Activated naive CD4-positive, alpha-beta T cell (primary cell): ENCODE measurements at regions not wholly inside any gene's neighbourhood (a gene's known extent, or its start where the extent isn't known, plus 50 kb on each side); places are given as distances from the start of the nearest gene placed in this dataset.

Experiments used
- DNase-seq, 4 experiments: peaks; one replicate each; lab custom pipeline; 2025; lab: John Stamatoyannopoulos, UW

GRCh38 chr13:90170208-90170607 lies 1177.3 kb upstream of the MIR17HG start:
- no peak for DNase-seq

- DNase-seq: no peak
Observed at GRCh38 chr13:90171649-90172048, 1175.8 kb upstream of the MIR17HG start.

- no peak for DNase-seq
Observed at GRCh38 chr13:90177512-90177911, 1170.0 kb upstream of the MIR17HG start.

- DNase-seq: no peak
Observed at GRCh38 chr13:90184355-90184754, 1163.1 kb upstream of the MIR17HG start.

- no peak for DNase-seq
Observed at GRCh38 chr13:90185734-90186133, 1161.8 kb upstream of the MIR17HG start.

- no peak for DNase-seq
Observed at GRCh38 chr13:90187478-90188350, 1159.8 kb upstream of the MIR17HG start.

GRCh38 chr13:90188351-90188636 lies 1159.2 kb upstream of the MIR17HG start:
- no peak for DNase-seq

- no peak for DNase-seq
Observed at GRCh38 chr13:90197722-90198121, 1149.8 kb upstream of the MIR17HG start.

- no peak for DNase-seq
Observed at GRCh38 chr13:90201202-90201601, 1146.3 kb upstream of the MIR17HG start.

GRCh38 chr13:90201676-90202460 lies 1145.6 kb upstream of the MIR17HG start:
- DNase-seq: no peak

GRCh38 chr13:90205081-90205480 lies 1142.4 kb upstream of the MIR17HG start:
- no peak for DNase-seq

- no peak for DNase-seq
Observed at GRCh38 chr13:90205911-90206310, 1141.6 kb upstream of the MIR17HG start.

GRCh38 chr13:90217275-90217674 lies 1130.2 kb upstream of the MIR17HG start:
- DNase-seq: no peak

- DNase-seq: no peak
Observed at GRCh38 chr13:90222758-90223157, 1124.7 kb upstream of the MIR17HG start.

GRCh38 chr13:90230311-90230710 lies 1117.2 kb upstream of the MIR17HG start:
- DNase-seq: no peak

GRCh38 chr13:90232291-90232690 lies 1115.2 kb upstream of the MIR17HG start:
- no peak for DNase-seq

- no peak for DNase-seq
Observed at GRCh38 chr13:90233933-90234672, 1113.4 kb upstream of the MIR17HG start.

- DNase-seq: no peak
Observed at GRCh38 chr13:90237852-90238251, 1109.6 kb upstream of the MIR17HG start.

- no peak for DNase-seq
Observed at GRCh38 chr13:90238413-90238812, 1109.1 kb upstream of the MIR17HG start.

GRCh38 chr13:90239130-90239529 lies 1108.4 kb upstream of the MIR17HG start:
- DNase-seq: no peak

- no peak for DNase-seq
Observed at GRCh38 chr13:90246005-90246404, 1101.5 kb upstream of the MIR17HG start.

GRCh38 chr13:90246687-90247345 lies 1100.7 kb upstream of the MIR17HG start:
- DNase-seq: no peak
